Parathyroid adenoma (tissue), 2 donors: ENCODE measurements at regions not wholly inside any gene's neighbourhood (a gene's known extent, or its start where the extent isn't known, plus 50 kb on each side); places are given as distances from the start of the nearest gene placed in this dataset.

Experiments used
- H2AFZ ChIP-seq: fragments of 300-600 bp; sonication (generic); one replicate; pipeline ENCODE4 v1.7.0; 2017; ENCODE audit warnings: antibody characterized with exemption, mild to moderate bottlenecking
- H3K27ac ChIP-seq: fragments of 300-600 bp; sonication (generic); one replicate; pipeline ENCODE4 v1.7.0; 2017
- H3K27me3 ChIP-seq: fragments of 300-600 bp; sonication (generic); one replicate; pipeline ENCODE4 v1.7.0; 2017; ENCODE audit warnings: low read length; ENCODE audit not compliant: control insufficient read depth, insufficient read depth
- H3K36me3 ChIP-seq: fragments of 300-600 bp; sonication (generic); one replicate; pipeline ENCODE4 v1.7.0; 2017; ENCODE audit warnings: low read length; ENCODE audit not compliant: control insufficient read depth, insufficient read depth
- H3K4me1 ChIP-seq: fragments of 300-600 bp; sonication (generic); one replicate; pipeline ENCODE4 v1.7.0; 2017; ENCODE audit warnings: control low read depth
- H3K4me2 ChIP-seq: fragments of 300-600 bp; sonication (generic); one replicate; pipeline ENCODE4 v1.7.0; 2017; ENCODE audit warnings: low read length
- H3K4me3 ChIP-seq: fragments of 300-600 bp; sonication (generic); one replicate; pipeline ENCODE4 v1.7.0; 2017; ENCODE audit warnings: low read depth, low read length
- H3K79me2 ChIP-seq: fragments of 300-600 bp; sonication (generic); one replicate; pipeline ENCODE4 v1.7.0; 2017; ENCODE audit warnings: control low read depth
- H3K9ac ChIP-seq: fragments of 300-600 bp; sonication (generic); one replicate; pipeline ENCODE4 v1.7.0; 2017; ENCODE audit warnings: mild to moderate bottlenecking
- H3K9me3 ChIP-seq: fragments of 300-600 bp; sonication (generic); one replicate; pipeline ENCODE4 v1.7.0; 2017; ENCODE audit warnings: low read length; ENCODE audit not compliant: control insufficient read depth
- TF ChIP-seq, protein P1 (sequence below): fragments of 300-600 bp; sonication (generic); IDR thresholded peaks from one replicate; pipeline ENCODE4 v1.7.0; 2017; ENCODE audit warnings: antibody characterized with exemption, mild to moderate bottlenecking
- donor health status: primary hyperparathyroidism.

DNA sequence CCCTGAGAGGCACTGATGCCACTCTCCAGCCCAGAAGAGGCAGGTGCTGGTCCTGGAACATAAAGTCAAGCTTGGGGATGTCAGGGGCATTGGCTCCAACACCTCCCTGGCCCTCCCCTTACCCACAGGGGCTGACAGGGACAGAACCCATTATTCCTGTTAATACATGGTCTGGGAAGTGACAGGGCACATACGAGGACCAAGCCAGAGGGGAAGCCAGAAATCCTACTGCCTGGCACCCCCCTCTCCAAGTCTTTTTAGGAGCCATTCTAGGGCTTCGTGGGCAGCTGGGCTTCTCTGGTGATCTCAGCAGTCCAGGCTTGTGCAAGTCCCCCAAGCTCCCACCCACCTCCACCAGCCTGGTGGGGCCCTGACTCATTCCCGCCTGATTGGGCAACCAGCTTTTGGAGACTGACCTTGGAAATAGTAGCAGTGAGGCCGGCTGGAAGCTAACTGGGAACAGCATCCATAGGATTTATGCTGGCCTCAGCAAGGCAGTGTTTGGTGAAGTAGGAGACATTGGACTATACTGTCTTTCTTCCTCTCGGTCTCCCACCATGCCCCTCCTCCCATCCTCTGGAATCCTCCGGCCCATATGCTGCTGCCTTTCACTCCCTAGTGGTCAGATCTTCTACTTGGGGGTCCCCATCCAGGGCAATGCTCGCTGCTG is 86.4 kb upstream of the HK2 start:
- Histone ChIP-seq H3K36me3 (no peaks in the 10 kb centered on the region), H3K9me3 (no peaks in the 10 kb centered on the region), H3K79me2 (no peaks in the 10 kb centered on the region), H3K27me3 (no peaks in the 10 kb centered on the region), H3K4me1 (no peaks in the 10 kb centered on the region), H3K4me2 (no peak overlapping the region), H3K27ac (no peak overlapping the region), H3K9ac (no peak overlapping the region), H3K4me3 (no peak overlapping the region), H2AFZ (no peak overlapping the region)
- TF ChIP-seq, protein P1, sequence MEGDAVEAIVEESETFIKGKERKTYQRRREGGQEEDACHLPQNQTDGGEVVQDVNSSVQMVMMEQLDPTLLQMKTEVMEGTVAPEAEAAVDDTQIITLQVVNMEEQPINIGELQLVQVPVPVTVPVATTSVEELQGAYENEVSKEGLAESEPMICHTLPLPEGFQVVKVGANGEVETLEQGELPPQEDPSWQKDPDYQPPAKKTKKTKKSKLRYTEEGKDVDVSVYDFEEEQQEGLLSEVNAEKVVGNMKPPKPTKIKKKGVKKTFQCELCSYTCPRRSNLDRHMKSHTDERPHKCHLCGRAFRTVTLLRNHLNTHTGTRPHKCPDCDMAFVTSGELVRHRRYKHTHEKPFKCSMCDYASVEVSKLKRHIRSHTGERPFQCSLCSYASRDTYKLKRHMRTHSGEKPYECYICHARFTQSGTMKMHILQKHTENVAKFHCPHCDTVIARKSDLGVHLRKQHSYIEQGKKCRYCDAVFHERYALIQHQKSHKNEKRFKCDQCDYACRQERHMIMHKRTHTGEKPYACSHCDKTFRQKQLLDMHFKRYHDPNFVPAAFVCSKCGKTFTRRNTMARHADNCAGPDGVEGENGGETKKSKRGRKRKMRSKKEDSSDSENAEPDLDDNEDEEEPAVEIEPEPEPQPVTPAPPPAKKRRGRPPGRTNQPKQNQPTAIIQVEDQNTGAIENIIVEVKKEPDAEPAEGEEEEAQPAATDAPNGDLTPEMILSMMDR: no peak

DNA sequence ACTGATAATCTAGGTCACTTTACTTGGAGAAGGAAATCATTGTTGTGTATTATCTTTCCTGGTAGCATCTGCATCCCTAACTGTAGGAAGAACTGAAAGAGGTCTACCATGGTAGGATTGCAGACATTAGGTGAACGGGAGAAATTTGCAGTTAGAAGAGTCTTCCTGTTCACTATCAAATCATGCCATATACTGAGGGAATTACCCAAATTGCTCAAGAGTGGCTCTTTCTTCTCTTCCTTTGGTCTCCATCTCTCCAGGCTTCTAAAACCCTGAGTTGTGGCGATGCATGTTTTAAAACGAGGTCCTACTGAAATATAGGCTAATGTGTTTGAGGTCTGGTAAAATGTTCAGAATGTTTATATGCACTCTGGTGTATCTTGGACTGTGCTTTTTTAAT is 85.3 kb upstream of the HK2 start:
- H3K4me2 ChIP-seq: no peak overlapping the region
- H3K4me1 ChIP-seq: no peaks in the 10 kb centered on the region
- no peak overlapping the region for H3K4me3 ChIP-seq
- no peaks in the 10 kb centered on the region for H3K9me3 ChIP-seq
- no peaks in the 10 kb centered on the region for H3K36me3 ChIP-seq
- H3K9ac ChIP-seq: no peak overlapping the region
- H2AFZ ChIP-seq: no peak overlapping the region
- TF ChIP-seq, protein P1: no peak
- H3K27ac ChIP-seq: no peak overlapping the region
- no peaks in the 10 kb centered on the region for H3K27me3 ChIP-seq
- no peaks in the 10 kb centered on the region for H3K79me2 ChIP-seq

DNA sequence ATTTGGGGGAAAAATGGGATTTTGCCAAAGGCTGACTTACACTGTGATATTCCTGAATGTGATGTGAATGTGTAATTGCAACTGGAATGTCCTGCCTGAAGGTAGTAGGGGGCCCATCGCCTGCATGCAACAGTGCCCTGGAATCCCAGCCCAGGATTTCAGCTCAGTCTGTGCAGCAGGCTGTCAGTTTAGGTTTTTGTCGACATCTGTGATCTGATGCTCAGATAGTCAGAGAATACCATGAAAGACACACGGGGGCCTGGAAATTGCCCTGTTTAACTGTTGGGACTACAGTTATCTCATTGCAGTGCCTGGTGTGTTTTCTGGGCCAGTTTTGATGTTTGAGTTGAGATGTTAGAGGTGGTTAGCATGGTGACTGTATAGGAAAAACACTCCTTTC is 84.5 kb upstream of the HK2 start:
- Histone ChIP-seq H3K4me3 (no peak overlapping the region), H3K4me1 (no peaks in the 10 kb centered on the region), H3K4me2 (no peak overlapping the region), H3K9me3 (no peaks in the 10 kb centered on the region), H3K27me3 (no peaks in the 10 kb centered on the region), H3K9ac (no peak overlapping the region), H3K36me3 (no peaks in the 10 kb centered on the region), H3K27ac (no peak overlapping the region), H3K79me2 (no peaks in the 10 kb centered on the region), H2AFZ (no peak overlapping the region)
- TF ChIP-seq, protein P1: no peak

DNA sequence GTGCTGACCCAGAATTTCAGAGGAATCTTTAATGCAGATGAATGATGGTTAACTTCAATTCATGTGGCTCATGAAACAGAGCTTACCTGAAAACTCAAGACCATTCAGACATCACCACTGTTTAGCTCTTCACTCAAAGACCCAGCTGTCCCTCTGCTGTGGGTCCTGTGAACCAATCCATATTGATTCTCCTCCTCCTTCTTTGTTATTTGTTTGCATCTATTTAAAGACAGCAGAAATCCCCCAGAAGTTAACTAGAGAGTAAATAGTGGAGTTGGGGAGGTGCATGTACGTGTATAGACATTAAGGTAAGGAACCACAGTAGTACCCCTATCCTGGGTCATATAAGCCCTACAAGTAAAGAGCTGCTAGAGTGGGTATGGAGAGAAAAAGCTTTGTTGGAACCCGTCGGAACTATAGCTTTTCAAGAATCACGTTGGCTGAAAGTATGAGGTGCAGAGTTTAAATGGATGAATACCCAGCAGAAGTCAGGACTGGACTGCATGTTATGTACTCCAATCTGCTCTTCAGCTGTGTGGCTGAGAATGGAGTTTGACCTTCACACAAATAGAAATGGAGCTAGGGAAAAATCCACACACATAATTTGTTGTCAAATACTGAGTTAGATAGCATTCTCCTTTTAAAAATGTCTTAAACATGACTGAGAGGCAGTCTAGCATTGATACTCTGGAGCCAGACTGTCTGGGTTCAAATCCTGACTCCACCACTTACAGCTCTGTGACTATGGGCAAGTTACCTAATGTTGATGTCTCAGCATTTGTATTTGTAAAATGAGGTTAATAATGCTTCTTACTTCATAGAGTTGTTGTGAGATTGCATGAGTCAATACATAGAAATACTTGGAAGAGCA is 81.7 kb upstream of the HK2 start:
- Histone ChIP-seq H3K4me3 (no peak overlapping the region), H2AFZ (no peak overlapping the region), H3K4me2 (no peak overlapping the region), H3K79me2 (no peaks in the 10 kb centered on the region), H3K4me1 (no peaks in the 10 kb centered on the region), H3K27ac (no peak overlapping the region), H3K9me3 (no peaks in the 10 kb centered on the region), H3K9ac (no peak overlapping the region), H3K36me3 (no peaks in the 10 kb centered on the region), H3K27me3 (no peaks in the 10 kb centered on the region)
- TF ChIP-seq, protein P1: no peak
